ENCODE measurements at regions not wholly inside any gene's neighbourhood (a gene's known extent, or its start where the extent isn't known, plus 50 kb on each side); places are given as distances from the start of the nearest gene placed in this dataset.
A peak's percentile ranks its signal among the peaks of the same experiment; 100 is the strongest.

DNA sequence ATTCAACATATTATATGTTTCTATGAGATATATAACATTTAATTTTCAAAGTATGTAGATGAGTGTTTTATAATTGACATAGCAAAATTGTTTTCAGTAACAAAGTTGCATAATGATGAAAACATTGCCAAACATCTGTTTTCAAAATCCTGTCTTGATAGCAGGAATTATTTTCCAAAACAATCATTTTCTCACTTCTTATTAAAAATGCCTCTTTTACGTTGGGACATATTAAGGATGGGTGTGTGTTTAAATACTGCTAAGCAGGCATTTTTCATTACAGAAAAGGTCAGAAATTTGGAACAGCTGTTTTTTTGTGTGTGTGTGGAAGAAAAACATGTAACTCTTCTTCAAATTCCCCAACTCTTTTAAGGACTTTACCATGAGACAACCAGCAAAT lies 452.0 kb downstream of the SPRY1 start:
- Histone ChIP-seq H3K36me3 (no peaks in the 10 kb centered on the region), H3K27ac (no peak overlapping the region), H3K4me3 (no peak overlapping the region), H3K9me3 (no peaks in the 10 kb centered on the region), H3K4me1 (no peaks in the 10 kb centered on the region), H3K27me3 (no peaks in the 10 kb centered on the region)
- no peak for FAIRE-seq
- no peak for DNase-seq
- TF ChIP-seq, protein P1, sequence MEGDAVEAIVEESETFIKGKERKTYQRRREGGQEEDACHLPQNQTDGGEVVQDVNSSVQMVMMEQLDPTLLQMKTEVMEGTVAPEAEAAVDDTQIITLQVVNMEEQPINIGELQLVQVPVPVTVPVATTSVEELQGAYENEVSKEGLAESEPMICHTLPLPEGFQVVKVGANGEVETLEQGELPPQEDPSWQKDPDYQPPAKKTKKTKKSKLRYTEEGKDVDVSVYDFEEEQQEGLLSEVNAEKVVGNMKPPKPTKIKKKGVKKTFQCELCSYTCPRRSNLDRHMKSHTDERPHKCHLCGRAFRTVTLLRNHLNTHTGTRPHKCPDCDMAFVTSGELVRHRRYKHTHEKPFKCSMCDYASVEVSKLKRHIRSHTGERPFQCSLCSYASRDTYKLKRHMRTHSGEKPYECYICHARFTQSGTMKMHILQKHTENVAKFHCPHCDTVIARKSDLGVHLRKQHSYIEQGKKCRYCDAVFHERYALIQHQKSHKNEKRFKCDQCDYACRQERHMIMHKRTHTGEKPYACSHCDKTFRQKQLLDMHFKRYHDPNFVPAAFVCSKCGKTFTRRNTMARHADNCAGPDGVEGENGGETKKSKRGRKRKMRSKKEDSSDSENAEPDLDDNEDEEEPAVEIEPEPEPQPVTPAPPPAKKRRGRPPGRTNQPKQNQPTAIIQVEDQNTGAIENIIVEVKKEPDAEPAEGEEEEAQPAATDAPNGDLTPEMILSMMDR (IDR thresholded peaks at IDR 0.05) = no peak
- intact Hi-C loops (cut with DNase I) = no loop called here
- ATAC-seq = no peak
- WGBS, 2 donors = 70 to 82% methylated on average over 1 of the region's 1 CpG

GRCh38 chr4:123849495-123849894 lies 452.9 kb downstream of the SPRY1 start:
- intact Hi-C loops (cut with DNase I) = no loop called here
- no peaks in the 10 kb centered on the region for H3K9me3 ChIP-seq
- no peak overlapping the region for H3K27ac ChIP-seq
- TF ChIP-seq, protein P1 (IDR thresholded peaks at IDR 0.05) = no peak
- ATAC-seq (no peak), FAIRE-seq (no peak), DNase-seq (no peak)
- H3K36me3 ChIP-seq = no peaks in the 10 kb centered on the region
- H3K27me3 ChIP-seq = no peaks in the 10 kb centered on the region
- H3K4me1 ChIP-seq = no peaks in the 10 kb centered on the region
- no peak overlapping the region for H3K4me3 ChIP-seq
- WGBS, 2 donors = 41 to 63% methylated on average over 1 of the region's 1 CpG

DNA sequence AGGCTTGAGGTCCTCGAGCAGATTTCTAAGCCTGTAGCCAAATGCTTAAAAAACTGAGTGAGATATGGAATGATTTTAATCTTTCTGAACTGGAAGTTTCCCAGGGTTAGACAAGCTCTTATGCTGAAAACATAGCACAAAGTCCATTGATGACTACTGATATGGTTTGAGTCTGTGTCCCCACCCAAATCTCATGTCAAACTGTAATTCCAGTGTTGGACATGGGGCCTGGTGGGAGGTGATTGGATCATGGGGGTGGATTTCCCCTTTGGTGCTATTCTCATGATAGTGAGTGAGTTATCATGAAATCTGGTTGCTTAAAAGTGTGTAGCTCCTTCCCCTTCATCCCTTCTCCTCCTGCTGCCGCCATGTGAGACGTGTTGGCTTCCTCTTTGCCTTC lies 454.9 kb downstream of the SPRY1 start:
- Histone ChIP-seq H3K36me3 (no peaks in the 10 kb centered on the region), H3K27ac (no peak overlapping the region), H3K4me3 (no peak overlapping the region), H3K4me1 (no peaks in the 10 kb centered on the region), H3K9me3 (no peaks in the 10 kb centered on the region), H3K27me3 (no peaks in the 10 kb centered on the region)
- ATAC-seq (no peak), FAIRE-seq (no peak), DNase-seq (no peak)
- WGBS, 2 donors = 82 to 96% methylated on average over 3 of the region's 3 CpGs
- TF ChIP-seq, protein P1 (IDR thresholded peaks at IDR 0.05) = no peak
- intact Hi-C loops (cut with DNase I) = no loop called here

DNA sequence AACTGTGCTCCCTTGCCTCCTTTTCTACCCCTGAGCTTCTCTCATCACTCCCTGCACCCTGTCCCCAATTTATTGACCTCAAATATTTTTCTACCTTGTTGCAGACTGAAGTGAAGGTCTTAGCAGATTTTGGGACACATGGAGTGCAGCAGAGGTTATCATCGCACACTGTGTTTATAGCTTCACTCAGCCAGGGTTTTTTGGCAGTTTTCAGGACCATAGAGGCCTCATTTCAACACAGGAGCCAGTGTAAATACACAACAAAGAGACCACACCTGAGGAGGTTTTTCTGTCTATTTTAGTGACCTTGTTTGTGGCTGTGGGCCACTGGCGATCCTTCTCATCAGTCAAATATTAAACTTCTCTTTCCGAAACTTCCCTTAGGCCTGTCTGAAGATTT lies 457.1 kb downstream of the SPRY1 start:
- H3K27ac ChIP-seq = no peak overlapping the region
- no peak for DNase-seq
- H3K9me3 ChIP-seq = no peaks in the 10 kb centered on the region
- H3K4me1 ChIP-seq = peaks cover 0 to 3% (median 0%) of the 10 kb centered on the region in 3 donors
- no peak for ATAC-seq
- intact Hi-C loops (cut with DNase I) = no loop called here
- FAIRE-seq = no peak
- no peak overlapping the region for H3K4me3 ChIP-seq
- no peaks in the 10 kb centered on the region for H3K36me3 ChIP-seq
- TF ChIP-seq, protein P1 (IDR thresholded peaks at IDR 0.05) = no peak
- WGBS, 2 donors = 89 to 96% methylated on average over 3 of the region's 3 CpGs
- H3K27me3 ChIP-seq = no peaks in the 10 kb centered on the region

- H3K27me3 ChIP-seq = no peaks in the 10 kb centered on the region
- peak in 3 of 4 donors; percentile 60 to 84 (median 79) for ATAC-seq
- intact Hi-C loops (cut with DNase I) = no loop called here
- peaks cover 0 to 3% (median 0%) of the 10 kb centered on the region in 3 donors for H3K4me1 ChIP-seq
- H3K36me3 ChIP-seq = no peaks in the 10 kb centered on the region
- WGBS, 2 donors = 26 to 37% methylated on average over 9 of the region's 9 CpGs
- H3K27ac ChIP-seq = no peak overlapping the region
- no peak overlapping the region for H3K4me3 ChIP-seq
- H3K9me3 ChIP-seq = no peaks in the 10 kb centered on the region
- FAIRE-seq = peak; percentile 65
- TF ChIP-seq, protein P1 (IDR thresholded peaks at IDR 0.05) = no peak
- no peak for DNase-seq
Observed at GRCh38 chr4:123856689-123857545, 460.3 kb downstream of the SPRY1 start.

Data from pancreas (tissue), 10 donors.